CD4-positive, alpha-beta memory T cell (primary cell): ENCODE measurements at regions not wholly inside any gene's neighbourhood (a gene's known extent, or its start where the extent isn't known, plus 50 kb on each side); places are given as distances from the start of the nearest gene placed in this dataset.

ENCODE experiments used
- CTCF ChIA-PET: fragments of 350-600 bp; sonication (Branson Sonifier 250); formaldehyde crosslinking; loops from one replicate; lab custom pipeline; 2021; ENCODE audit warnings: inconsistent platforms; ENCODE audit not compliant: partially characterized antibody; lab: Charles Lee
- POLR2A ChIA-PET: fragments of 350-600 bp; sonication (Branson Sonifier 250); formaldehyde crosslinking; loops from one replicate; lab custom pipeline; 2021; ENCODE audit not compliant: partially characterized antibody; lab: Charles Lee
- DNase-seq, 5 donors: peaks; one replicate each; pipeline versions ENCODE4 v3.0.0 to v3.0.0-alpha.2; 2020 to 2022; ENCODE audit warnings: mixed read lengths in 1 of 5
- H3K27ac ChIP-seq: one replicate; pipeline ENCODE4 v1.7.0; 2013; ENCODE audit warnings: low read depth, low read length
- H3K27me3 ChIP-seq: 2 replicates; pipeline ENCODE4 v1.7.0; 2013; ENCODE audit warnings: mild to moderate bottlenecking, low read length, moderate library complexity; ENCODE audit not compliant: insufficient read depth
- H3K36me3 ChIP-seq: 2 replicates; pipeline ENCODE4 v1.7.0; 2013; ENCODE audit warnings: mild to moderate bottlenecking, low read length, moderate library complexity; ENCODE audit not compliant: insufficient read depth
- H3K4me1 ChIP-seq: 2 replicates; pipeline ENCODE4 v1.7.0; 2013; ENCODE audit warnings: mild to moderate bottlenecking, low read length, moderate library complexity; ENCODE audit not compliant: insufficient read depth
- H3K4me3 ChIP-seq, 2 donors: one replicate each; pipeline ENCODE4 v1.7.0; 2013; ENCODE audit warnings: low read length in 2 of 2, mild to moderate bottlenecking in 1 of 2
- H3K9me3 ChIP-seq, 2 donors: one replicate each; pipeline ENCODE4 v1.7.0; 2013; ENCODE audit warnings: low read length in 2 of 2, control low read depth in 1 of 2; ENCODE audit not compliant: control insufficient read depth in 1 of 2
- H3K27ac Mint-ChIP-seq, 7 donors: one replicate each; pipeline ENCODE4 v1.8.0; 2020 to 2021; ENCODE audit warnings: mixed read lengths in 7 of 7, mild to moderate bottlenecking in 6 of 7, inconsistent platforms in 3 of 7, moderate library complexity in 3 of 7
- H3K27me3 Mint-ChIP-seq, 2 donors: one replicate each; pipeline ENCODE4 v1.8.0; 2020 to 2021; ENCODE audit warnings: mixed read lengths in 2 of 2
- H3K36me3 Mint-ChIP-seq, 2 donors: one replicate each; pipeline ENCODE4 v1.8.0; 2020 to 2021; ENCODE audit warnings: mixed read lengths in 2 of 2, inconsistent platforms in 1 of 2, mild to moderate bottlenecking in 1 of 2
- H3K4me1 Mint-ChIP-seq, 4 donors: one replicate each; pipeline ENCODE4 v1.8.0; 2020 to 2021; ENCODE audit warnings: mixed read lengths in 4 of 4, mild to moderate bottlenecking in 1 of 4
- H3K4me3 Mint-ChIP-seq, 8 donors: one replicate each; pipeline ENCODE4 v1.8.0; 2020 to 2021; ENCODE audit warnings: mixed read lengths in 8 of 8, mild to moderate bottlenecking in 7 of 8, moderate library complexity in 6 of 8, inconsistent platforms in 3 of 8
- H3K9me3 Mint-ChIP-seq, 8 donors: one replicate each; pipeline ENCODE4 v1.8.0; 2020 to 2021; ENCODE audit warnings: mixed read lengths in 8 of 8, mild to moderate bottlenecking in 5 of 8, inconsistent platforms in 3 of 8, moderate library complexity in 1 of 8
- intact Hi-C: fragments of 100-400 bp; cut with micrococcal nuclease; formaldehyde crosslinking; loops from one replicate; pipeline ENCODE4 v1.15.1; 2023

GRCh38 chr6:112618849-112619248 lies 271.7 kb downstream of the RFPL4B start:
- Mint-ChIP-seq H3K27me3 (no peaks in the 10 kb centered on the region), H3K4me3 (no peak overlapping the region), H3K27ac (no peak overlapping the region), H3K36me3 (no peaks in the 10 kb centered on the region), H3K9me3 (peaks cover 0 to 7% (median 0%) of the 10 kb centered on the region in 8 donors), H3K4me1 (no peaks in the 10 kb centered on the region)
- Histone ChIP-seq H3K27me3 (no peaks in the 10 kb centered on the region), H3K9me3 (no peaks in the 10 kb centered on the region), H3K4me3 (no peak overlapping the region), H3K36me3 (no peaks in the 10 kb centered on the region), H3K4me1 (no peaks in the 10 kb centered on the region), H3K27ac (no peak overlapping the region)
- POLR2A ChIA-PET: no interaction called here
- DNase-seq: no peak
- intact Hi-C loops: no loop called here
- CTCF ChIA-PET: no interaction called here

- no peak overlapping the region for H3K4me3 ChIP-seq
- H3K4me1 ChIP-seq: no peaks in the 10 kb centered on the region
- CTCF ChIA-PET: no interaction called here
- no peaks in the 10 kb centered on the region for H3K9me3 ChIP-seq
- Mint-ChIP-seq H3K27ac (no peak overlapping the region), H3K9me3 (peaks cover 0 to 7% (median 0%) of the 10 kb centered on the region in 8 donors), H3K36me3 (no peaks in the 10 kb centered on the region), H3K4me1 (no peaks in the 10 kb centered on the region), H3K27me3 (no peaks in the 10 kb centered on the region), H3K4me3 (no peak overlapping the region)
- intact Hi-C loops: no loop called here
- no peaks in the 10 kb centered on the region for H3K36me3 ChIP-seq
- H3K27ac ChIP-seq: no peak overlapping the region
- DNase-seq: no peak
- H3K27me3 ChIP-seq: no peaks in the 10 kb centered on the region
- POLR2A ChIA-PET: no interaction called here
These were observed 273.9 kb downstream of the RFPL4B start for GRCh38 chr6:112620812-112621569.

GRCh38 chr6:112622036-112622435 lies 274.9 kb downstream of the RFPL4B start:
- no peak overlapping the region for H3K4me3 Mint-ChIP-seq
- Histone ChIP-seq H3K27me3 (no peaks in the 10 kb centered on the region), H3K9me3 (no peaks in the 10 kb centered on the region), H3K4me3 (no peak overlapping the region), H3K36me3 (no peaks in the 10 kb centered on the region), H3K4me1 (no peaks in the 10 kb centered on the region), H3K27ac (no peak overlapping the region)
- H3K27ac Mint-ChIP-seq: no peak overlapping the region
- ChIA-PET POLR2A (no interaction called here), CTCF (no interaction called here)
- peaks cover 0 to 5% (median 0%) of the 10 kb centered on the region in 8 donors for H3K9me3 Mint-ChIP-seq
- intact Hi-C loops: no loop called here
- DNase-seq: no peak
- no peaks in the 10 kb centered on the region for H3K4me1 Mint-ChIP-seq
- no peaks in the 10 kb centered on the region for H3K27me3 Mint-ChIP-seq
- H3K36me3 Mint-ChIP-seq: no peaks in the 10 kb centered on the region

- no peak overlapping the region for H3K27ac ChIP-seq
- intact Hi-C loops: no loop called here
- Mint-ChIP-seq H3K4me1 (no peaks in the 10 kb centered on the region), H3K4me3 (no peak overlapping the region), H3K36me3 (no peaks in the 10 kb centered on the region), H3K27ac (no peak overlapping the region), H3K27me3 (no peaks in the 10 kb centered on the region), H3K9me3 (peaks cover 0 to 3% (median 0%) of the 10 kb centered on the region in 8 donors)
- H3K36me3 ChIP-seq: no peaks in the 10 kb centered on the region
- H3K9me3 ChIP-seq: no peaks in the 10 kb centered on the region
- H3K27me3 ChIP-seq: no peaks in the 10 kb centered on the region
- H3K4me1 ChIP-seq: no peaks in the 10 kb centered on the region
- H3K4me3 ChIP-seq: no peak overlapping the region
- ChIA-PET CTCF (no interaction called here), POLR2A (no interaction called here)
- no peak for DNase-seq
These were observed 279.4 kb downstream of the RFPL4B start for GRCh38 chr6:112626468-112627082.

GRCh38 chr6:112634376-112634775 lies 287.2 kb downstream of the RFPL4B start:
- intact Hi-C loops: no loop called here
- no peak for DNase-seq
- Mint-ChIP-seq H3K27me3 (no peaks in the 10 kb centered on the region), H3K36me3 (no peaks in the 10 kb centered on the region), H3K4me3 (no peak overlapping the region), H3K27ac (no peak overlapping the region), H3K4me1 (no peaks in the 10 kb centered on the region), H3K9me3 (peaks cover 0 to 4% (median 0%) of the 10 kb centered on the region in 8 donors)
- POLR2A ChIA-PET: no interaction called here
- Histone ChIP-seq H3K4me3 (no peak overlapping the region), H3K4me1 (no peaks in the 10 kb centered on the region), H3K36me3 (no peaks in the 10 kb centered on the region), H3K27ac (no peak overlapping the region), H3K27me3 (no peaks in the 10 kb centered on the region), H3K9me3 (no peaks in the 10 kb centered on the region)
- CTCF ChIA-PET: no interaction called here

GRCh38 chr6:112636650-112637262 lies 289.6 kb downstream of the RFPL4B start:
- H3K27ac ChIP-seq: no peak overlapping the region
- no peak overlapping the region for H3K4me3 ChIP-seq
- intact Hi-C loops: no loop called here
- no peaks in the 10 kb centered on the region for H3K27me3 Mint-ChIP-seq
- H3K4me3 Mint-ChIP-seq: no peak overlapping the region
- H3K27me3 ChIP-seq: no peaks in the 10 kb centered on the region
- no peaks in the 10 kb centered on the region for H3K36me3 ChIP-seq
- CTCF ChIA-PET: no interaction called here
- no peaks in the 10 kb centered on the region for H3K36me3 Mint-ChIP-seq
- H3K9me3 ChIP-seq: no peaks in the 10 kb centered on the region
- POLR2A ChIA-PET: no interaction called here
- no peaks in the 10 kb centered on the region for H3K4me1 Mint-ChIP-seq
- H3K9me3 Mint-ChIP-seq: peaks cover 0 to 4% (median 0%) of the 10 kb centered on the region in 8 donors
- H3K4me1 ChIP-seq: no peaks in the 10 kb centered on the region
- DNase-seq: no peak
- no peak overlapping the region for H3K27ac Mint-ChIP-seq

- Mint-ChIP-seq H3K9me3 (peaks cover 0 to 4% (median 0%) of the 10 kb centered on the region in 8 donors), H3K27me3 (no peaks in the 10 kb centered on the region), H3K4me3 (no peak overlapping the region), H3K4me1 (no peaks in the 10 kb centered on the region), H3K27ac (no peak overlapping the region), H3K36me3 (no peaks in the 10 kb centered on the region)
- Histone ChIP-seq H3K27ac (no peak overlapping the region), H3K4me1 (no peaks in the 10 kb centered on the region), H3K27me3 (no peaks in the 10 kb centered on the region), H3K36me3 (no peaks in the 10 kb centered on the region), H3K4me3 (no peak overlapping the region), H3K9me3 (no peaks in the 10 kb centered on the region)
- no peak for DNase-seq
- ChIA-PET POLR2A (no interaction called here), CTCF (no interaction called here)
- intact Hi-C loops: no loop called here
These were observed 292.3 kb downstream of the RFPL4B start for GRCh38 chr6:112639391-112639831.
